ENCODE measurements at regions not wholly inside any gene's neighbourhood (a gene's known extent, or its start where the extent isn't known, plus 50 kb on each side); places are given as distances from the start of the nearest gene placed in this dataset.
"Not testable (repeated sequence)": the region's sequence is repeated elsewhere in the genome, so short reads cannot be mapped to it uniquely, and the experiment has no call there.

DNA sequence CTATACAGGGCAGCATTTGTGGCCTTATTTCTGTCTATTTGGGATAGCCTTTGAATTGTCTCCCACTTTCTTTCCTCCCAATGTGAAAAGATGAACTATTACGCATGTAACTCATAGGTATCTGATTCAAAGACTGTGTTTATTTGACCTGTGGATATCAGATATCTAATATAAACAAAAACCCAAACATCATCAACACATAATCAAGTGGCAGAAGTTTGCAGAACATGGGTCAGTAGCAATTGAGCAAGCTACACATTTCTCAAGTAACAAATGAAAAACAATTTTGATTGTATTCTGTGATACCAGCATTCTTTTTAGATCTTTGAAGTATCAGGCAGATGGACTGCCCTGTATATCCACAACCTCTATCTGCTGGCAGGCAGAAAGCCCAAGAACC, 490.5 kb upstream of the ADGRL2 start:
- no peak for DNase-seq (ENCODE audit: low read depth in 4 of 4, low spot score in 2 of 4)

DNA sequence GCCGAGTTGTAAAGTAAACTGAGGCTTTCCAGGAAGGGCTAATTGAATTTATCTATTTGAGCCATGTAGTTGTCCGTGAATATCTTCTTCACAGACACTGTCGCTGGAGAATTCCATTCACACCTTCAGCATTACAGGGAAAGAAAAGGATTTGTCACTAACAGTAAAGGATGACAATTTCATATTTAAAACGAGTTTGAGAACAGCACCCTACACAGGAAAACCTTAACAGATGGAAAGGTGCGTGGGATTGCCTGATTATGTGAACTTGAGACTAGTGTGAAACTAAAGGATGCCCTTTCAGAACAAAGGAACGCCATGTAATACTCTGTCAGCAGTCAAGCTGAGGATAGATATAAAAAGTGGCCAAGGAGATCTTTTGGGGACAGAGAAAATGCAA, 492.5 kb upstream of the ADGRL2 start:
- DNase-seq (ENCODE audit: low read depth in 4 of 4, low spot score in 2 of 4), result no peak

- DNase-seq (ENCODE audit: low read depth in 4 of 4, low spot score in 2 of 4), result no peak
These were observed 492.9 kb upstream of the ADGRL2 start for GRCh38 chr1:81307786-81308185.

DNA sequence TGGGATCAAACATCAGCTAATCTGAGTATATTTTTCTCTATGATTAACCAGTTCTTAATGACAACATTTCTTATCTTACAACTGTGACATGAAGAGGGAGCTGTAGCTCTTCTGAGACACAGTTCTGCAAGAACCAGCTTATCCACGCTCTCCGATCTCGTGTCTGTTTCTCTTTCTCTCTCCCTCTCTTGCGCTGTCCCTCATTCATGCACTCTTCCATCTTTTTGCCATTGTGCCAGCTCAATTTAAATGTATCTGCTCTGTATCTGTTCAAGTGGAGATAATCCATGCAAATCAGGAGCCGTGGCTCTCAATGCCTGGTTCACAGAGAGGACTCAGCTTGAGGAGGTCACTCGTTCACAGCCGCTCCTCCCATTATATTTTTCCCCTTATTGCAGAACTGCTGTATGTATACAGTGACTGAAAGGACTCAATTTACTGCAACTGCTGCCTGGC, 494.7 kb upstream of the ADGRL2 start:
- DNase-seq (ENCODE audit: low read depth in 4 of 4, low spot score in 2 of 4), result peak; percentile 42 to 74 (median 50)

GRCh38 chr1:81304187-81304586, 496.5 kb upstream of the ADGRL2 start:
- DNase-seq (ENCODE audit: low read depth in 4 of 4, low spot score in 2 of 4), result no peak

- no peak for DNase-seq (ENCODE audit: low read depth in 4 of 4, low spot score in 2 of 4)
These were observed 500.8 kb upstream of the ADGRL2 start for GRCh38 chr1:81299892-81300291.

DNA sequence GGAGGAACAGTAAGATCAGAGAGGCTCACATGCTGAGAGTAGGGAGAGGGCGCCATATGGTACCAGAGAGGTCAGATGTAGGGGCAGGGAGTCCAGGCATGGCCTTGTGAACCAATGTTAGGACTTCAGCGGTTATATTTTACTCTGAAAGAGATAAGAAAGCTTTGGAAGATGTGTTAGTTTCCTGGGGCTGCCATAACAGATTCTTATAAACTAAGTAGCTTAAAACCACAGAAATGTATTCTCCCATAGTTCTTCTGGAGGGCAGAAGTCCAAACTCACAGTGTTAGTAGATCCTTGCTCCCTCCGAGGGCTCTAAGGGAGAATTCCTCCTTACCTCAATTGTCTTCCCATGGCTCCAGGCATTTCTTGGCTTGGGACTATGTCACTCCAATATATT, 502.5 kb upstream of the ADGRL2 start:
- DNase-seq (ENCODE audit: low read depth in 4 of 4, low spot score in 2 of 4), result no peak

- no peak for DNase-seq (ENCODE audit: low read depth in 4 of 4, low spot score in 2 of 4)
These were observed 504.1 kb upstream of the ADGRL2 start for GRCh38 chr1:81296601-81297000.

DNA sequence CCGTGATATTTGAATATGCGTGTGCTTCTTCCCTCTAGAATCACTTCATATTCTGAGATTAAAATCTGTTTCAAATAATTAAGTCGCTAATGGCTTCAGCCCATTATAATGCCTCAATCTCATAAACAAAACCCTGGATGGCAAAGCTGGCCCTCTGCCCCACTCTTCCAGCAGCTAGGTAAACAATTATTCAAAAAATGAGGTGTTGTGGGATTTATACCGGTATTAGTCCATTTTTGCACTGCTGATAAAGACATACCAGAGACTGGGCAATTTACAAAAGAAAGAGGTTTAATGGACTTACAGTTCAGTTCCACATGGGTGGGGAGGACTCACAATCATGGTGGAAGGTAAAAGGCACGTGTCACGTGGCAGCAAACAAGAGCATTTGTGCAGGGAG, 510.4 kb upstream of the ADGRL2 start:
- DNase-seq (ENCODE audit: low read depth in 4 of 4, low spot score in 2 of 4), result no peak

DNA sequence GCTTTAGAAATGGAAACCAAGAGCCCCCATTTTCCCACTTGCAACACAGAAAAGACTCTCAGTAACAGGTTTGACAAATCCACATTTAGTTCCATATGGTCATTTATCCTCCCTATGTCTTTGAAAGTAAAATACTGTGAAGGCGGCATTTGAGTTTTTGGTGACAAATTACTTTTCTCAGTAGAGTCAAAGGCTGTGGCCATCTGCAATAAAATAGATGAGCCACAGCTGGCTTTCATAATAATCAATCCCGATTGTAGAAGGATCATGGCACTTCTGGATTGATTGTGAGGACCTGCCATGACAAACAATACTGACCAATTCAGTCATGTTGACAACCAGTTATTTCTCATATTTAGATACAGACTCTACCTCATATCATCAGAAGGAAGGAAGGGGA, 512.0 kb upstream of the ADGRL2 start:
- no peak for DNase-seq (ENCODE audit: low read depth in 4 of 4, low spot score in 2 of 4)

GRCh38 chr1:81287411-81288080, 513.2 kb upstream of the ADGRL2 start:
- no peak for DNase-seq (ENCODE audit: low read depth in 4 of 4, low spot score in 2 of 4)

DNA sequence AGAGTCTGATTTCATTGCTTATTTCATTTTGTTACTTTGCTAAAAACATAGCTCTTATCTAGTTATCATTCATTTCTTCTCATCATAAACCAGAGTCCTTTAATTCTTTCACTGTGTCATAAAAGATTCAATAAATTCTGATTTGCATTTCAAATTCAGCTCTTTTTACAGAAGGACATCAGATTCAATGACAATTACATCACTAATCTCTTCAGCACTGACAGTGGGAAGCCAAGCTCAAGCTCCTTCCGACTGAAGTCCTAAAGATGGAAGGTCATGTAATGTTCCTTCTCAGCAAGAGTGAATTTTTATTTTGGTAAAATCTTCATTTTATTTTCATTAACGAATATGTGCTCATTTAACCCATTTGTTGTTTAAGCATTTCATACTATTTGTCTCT, 530.7 kb upstream of the ADGRL2 start:
- no peak for DNase-seq (ENCODE audit: low read depth in 4 of 4, low spot score in 2 of 4)

DNA sequence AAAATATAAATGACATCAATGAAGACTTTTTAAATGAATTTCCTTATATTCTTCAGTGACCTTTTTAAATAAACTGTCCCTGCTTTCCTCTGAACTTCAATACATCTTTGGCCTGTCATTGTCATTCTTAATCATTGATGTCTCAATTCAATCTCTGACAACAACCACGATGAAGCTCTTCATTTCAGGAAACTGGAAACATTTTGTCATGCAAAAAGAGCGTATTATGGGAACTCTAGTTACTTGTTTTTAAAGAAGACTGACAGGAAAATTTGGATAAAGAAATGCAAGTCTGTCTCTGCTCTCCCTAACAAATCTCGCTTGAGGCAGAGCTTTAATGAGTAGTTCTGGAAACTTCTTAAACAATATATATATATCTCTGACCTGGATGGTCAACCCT, 535.8 kb upstream of the ADGRL2 start:
- no peak for DNase-seq (ENCODE audit: low read depth in 4 of 4, low spot score in 2 of 4)

DNA sequence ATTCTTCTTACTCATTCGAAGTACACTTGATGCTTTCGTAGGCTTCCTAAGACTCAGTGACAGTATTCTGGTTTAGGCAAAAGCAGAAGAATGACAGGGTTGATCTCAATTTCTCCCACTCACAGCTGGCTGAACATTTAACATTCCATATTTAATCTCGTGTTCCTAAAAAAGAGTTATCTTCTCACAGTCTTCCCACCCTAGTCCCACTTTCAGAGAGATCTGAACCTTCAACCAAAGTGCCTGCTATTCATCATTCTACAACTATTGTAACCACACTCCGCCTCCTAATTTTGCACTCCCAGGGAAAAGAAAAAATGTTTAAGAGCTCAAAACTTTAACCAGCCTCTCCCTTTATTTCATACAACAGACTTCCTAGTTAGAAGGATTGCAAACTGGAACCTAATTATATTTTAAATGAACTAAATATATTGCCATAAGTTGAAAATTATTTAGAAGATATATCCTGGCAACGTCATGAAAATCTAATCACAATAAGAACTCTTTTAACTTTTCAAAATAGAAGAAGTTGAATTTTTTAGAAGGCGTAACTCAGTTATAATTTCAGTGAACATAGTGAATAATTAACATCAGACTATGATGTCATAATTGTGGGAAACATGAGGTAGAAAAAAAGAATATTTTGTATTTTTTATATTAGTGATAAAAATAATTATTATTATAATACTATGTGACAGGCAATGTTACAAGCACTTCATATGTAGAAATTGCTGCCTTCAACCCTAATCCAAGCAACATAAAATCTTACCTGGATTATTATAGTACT, 540.9 kb upstream of the ADGRL2 start:
- no peak for DNase-seq (ENCODE audit: low read depth in 4 of 4, low spot score in 2 of 4)

DNA sequence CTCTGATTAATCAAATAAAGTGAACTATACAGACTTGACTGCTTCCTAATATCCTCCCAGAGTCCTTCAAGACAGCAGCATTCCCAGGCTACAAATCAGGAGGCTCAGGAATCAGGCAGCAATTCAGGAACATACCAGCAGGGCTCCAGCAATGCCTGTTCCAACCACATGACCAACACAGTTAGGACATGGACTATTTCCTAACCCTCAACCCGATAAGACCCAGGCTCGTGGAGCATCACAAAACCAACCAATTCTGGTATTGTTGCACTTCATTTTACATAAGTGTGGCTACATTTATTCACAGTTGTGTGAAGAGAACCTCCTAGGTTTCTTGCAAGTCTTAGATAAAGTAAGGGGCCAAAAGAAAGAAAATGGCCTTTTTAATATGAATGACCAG, 546.2 kb upstream of the ADGRL2 start:
- DNase-seq (ENCODE audit: low read depth in 4 of 4, low spot score in 2 of 4), result no peak

DNA sequence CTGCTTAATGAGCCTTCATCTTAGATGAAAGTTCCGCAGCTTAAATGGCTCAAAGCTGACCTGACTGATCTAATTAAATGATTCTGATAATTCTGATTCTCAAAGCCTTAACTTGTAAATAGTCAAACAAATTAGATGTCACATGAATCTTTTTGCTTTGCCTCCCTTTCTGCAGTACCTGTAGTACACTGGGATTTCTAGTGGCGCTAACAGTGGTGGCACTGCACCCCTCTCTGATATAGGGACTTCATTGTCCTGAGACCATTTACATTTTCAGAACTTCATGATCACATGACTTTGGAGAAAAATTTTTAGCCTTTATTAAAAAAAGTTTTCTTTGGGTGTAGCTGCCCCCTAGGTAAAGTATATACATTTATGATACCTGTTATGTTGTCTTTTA, 546.7 kb upstream of the ADGRL2 start:
- DNase-seq (ENCODE audit: low read depth in 4 of 4, low spot score in 2 of 4), result no peak

DNA sequence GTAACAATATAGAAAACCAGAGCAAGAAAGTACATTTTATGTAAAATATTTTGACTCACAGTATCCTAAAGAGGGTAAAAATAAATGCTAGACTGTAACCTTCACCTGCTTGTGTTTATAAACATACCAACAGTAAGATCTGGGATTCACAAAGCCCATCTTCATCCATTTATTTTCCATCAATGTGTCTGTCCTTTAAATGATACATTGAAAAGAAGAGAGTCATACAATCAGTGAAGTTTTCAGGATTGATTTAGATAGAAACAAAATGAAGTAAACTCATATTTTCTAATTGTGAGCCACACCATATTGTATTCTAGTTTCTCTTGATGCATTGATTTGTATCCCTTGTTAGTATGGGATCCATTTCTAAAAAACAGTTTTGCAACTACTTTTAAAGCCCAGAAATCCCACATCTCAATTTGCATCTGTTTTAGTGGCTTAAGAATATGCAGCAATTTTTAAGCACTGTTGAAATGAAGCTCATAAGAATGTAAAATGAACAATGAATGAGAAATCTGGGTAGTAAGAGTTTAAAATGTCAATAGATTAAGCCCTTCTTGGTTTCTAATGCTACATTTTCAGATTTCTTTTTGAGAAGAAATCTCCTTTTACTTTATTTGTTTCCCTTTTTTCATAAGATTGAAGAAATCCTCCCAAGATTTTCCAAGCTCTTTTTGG, 548.1 kb upstream of the ADGRL2 start:
- no peak for DNase-seq (ENCODE audit: low read depth in 4 of 4, low spot score in 2 of 4)

DNA sequence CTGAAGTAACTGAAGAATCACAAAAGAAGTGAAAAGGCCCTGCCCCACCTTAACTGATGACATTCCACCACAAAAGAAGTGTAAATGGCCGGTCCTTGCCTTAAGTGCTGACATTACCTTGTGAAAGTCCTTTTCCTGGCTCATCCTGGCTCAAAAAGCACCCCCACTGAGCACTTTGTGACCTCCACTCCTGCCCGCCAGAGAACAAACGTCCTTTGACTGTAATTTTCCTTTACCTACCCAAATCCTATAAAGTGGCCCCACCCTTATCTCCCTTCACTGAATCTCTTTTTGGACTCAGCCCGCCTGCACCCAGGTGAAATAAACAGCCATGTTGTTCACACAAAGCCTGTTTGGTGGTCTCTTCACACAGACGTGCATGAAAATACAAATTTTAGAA, 549.9 kb upstream of the ADGRL2 start:
- not testable (repeated sequence) for DNase-seq (ENCODE audit: low read depth in 4 of 4, low spot score in 2 of 4)

- DNase-seq (ENCODE audit: low read depth in 4 of 4, low spot score in 2 of 4), result not testable (repeated sequence)
These were observed 555.5 kb upstream of the ADGRL2 start for GRCh38 chr1:81245084-81245715.

- DNase-seq (ENCODE audit: low read depth in 4 of 4, low spot score in 2 of 4), result not testable (repeated sequence)
These were observed 556.1 kb upstream of the ADGRL2 start for GRCh38 chr1:81244612-81245011.

DNA sequence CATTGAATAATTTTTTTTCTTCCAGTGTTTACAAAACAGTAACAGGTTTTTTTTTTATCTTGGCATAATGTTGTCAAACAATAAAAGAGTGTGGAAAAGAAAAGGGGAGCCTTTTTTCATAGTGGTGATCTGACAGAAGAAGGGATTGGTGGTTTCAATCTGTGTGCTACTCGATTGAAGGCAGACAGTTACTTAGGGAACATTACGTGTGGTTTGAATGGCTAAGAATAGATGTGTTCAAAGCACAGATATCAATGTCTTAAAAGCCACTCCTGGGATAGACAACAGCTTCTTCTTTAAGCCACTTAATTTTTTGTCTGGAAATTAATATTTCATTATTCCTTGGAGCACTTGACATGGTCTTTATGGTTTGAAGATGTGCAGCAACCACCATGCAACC, 558.6 kb upstream of the ADGRL2 start:
- no peak for DNase-seq (ENCODE audit: low read depth in 4 of 4, low spot score in 2 of 4)
